HL-60 (cell line): ENCODE measurements at regions not wholly inside any gene's neighbourhood (a gene's known extent, or its start where the extent isn't known, plus 50 kb on each side); places are given as distances from the start of the nearest gene placed in this dataset.

ENCODE experiments used
- GABPA ChIP-seq: IDR thresholded peaks from 2 replicates; pipeline ENCODE4 v1.6.1; 2012; ENCODE audit warnings: low read depth
- POLR2AphosphoS5 ChIP-seq: IDR thresholded peaks from 2 replicates; pipeline ENCODE4 v1.6.1; 2012; ENCODE audit warnings: low read depth
- REST ChIP-seq: IDR thresholded peaks from 2 replicates; pipeline ENCODE4 v1.6.1; 2012; ENCODE audit warnings: low read depth; ENCODE audit not compliant: insufficient replicate concordance
- TF ChIP-seq, protein P1 (sequence below): IDR thresholded peaks from one replicate; pipeline ENCODE4 v1.5.1; 2011; ENCODE audit warnings: low read length, control low read depth, inconsistent platforms; ENCODE audit not compliant: insufficient read depth

GRCh38 chr3:118833075-118833474 is 201.6 kb downstream of the IGSF11 start:
- TF ChIP-seq, protein P1, sequence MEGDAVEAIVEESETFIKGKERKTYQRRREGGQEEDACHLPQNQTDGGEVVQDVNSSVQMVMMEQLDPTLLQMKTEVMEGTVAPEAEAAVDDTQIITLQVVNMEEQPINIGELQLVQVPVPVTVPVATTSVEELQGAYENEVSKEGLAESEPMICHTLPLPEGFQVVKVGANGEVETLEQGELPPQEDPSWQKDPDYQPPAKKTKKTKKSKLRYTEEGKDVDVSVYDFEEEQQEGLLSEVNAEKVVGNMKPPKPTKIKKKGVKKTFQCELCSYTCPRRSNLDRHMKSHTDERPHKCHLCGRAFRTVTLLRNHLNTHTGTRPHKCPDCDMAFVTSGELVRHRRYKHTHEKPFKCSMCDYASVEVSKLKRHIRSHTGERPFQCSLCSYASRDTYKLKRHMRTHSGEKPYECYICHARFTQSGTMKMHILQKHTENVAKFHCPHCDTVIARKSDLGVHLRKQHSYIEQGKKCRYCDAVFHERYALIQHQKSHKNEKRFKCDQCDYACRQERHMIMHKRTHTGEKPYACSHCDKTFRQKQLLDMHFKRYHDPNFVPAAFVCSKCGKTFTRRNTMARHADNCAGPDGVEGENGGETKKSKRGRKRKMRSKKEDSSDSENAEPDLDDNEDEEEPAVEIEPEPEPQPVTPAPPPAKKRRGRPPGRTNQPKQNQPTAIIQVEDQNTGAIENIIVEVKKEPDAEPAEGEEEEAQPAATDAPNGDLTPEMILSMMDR: no peak
- no peak for TF ChIP-seq REST
- no peak for TF ChIP-seq POLR2AphosphoS5
- no peak for TF ChIP-seq GABPA
